Activated T-cell treated with anti-CD3 and anti-CD28 coated beads, Interleukin-2, amount 50 U/mL, for 4 hours (primary cell): ENCODE measurements at regions not wholly inside any gene's neighbourhood (a gene's known extent, or its start where the extent isn't known, plus 50 kb on each side); places are given as distances from the start of the nearest gene placed in this dataset.
"Not testable (repeated sequence)": the region's sequence is repeated elsewhere in the genome, so short reads cannot be mapped to it uniquely, and the experiment has no call there.

Source experiments
- ATAC-seq, 2 donors: fragments of 200-7000 bp; cut with Tn5 transposase; one replicate each; pipeline ENCODE4 v1.10.0; 2021
- DNase-seq: peaks from one replicate; pipeline ENCODE4 v3.0.0-alpha.2; 2020
- H3K27me3 Mint-ChIP-seq: one replicate; pipeline ENCODE4 v1.8.0; 2021; ENCODE audit warnings: low read depth, mixed read lengths
- H3K36me3 Mint-ChIP-seq: one replicate; pipeline ENCODE4 v1.8.0; 2022; ENCODE audit warnings: mixed read lengths; ENCODE audit not compliant: insufficient read depth
- H3K4me1 Mint-ChIP-seq: one replicate; pipeline ENCODE4 v1.8.0; 2021; ENCODE audit warnings: low read depth, mixed read lengths
- H3K4me3 Mint-ChIP-seq: one replicate; pipeline ENCODE4 v1.8.0; 2021; ENCODE audit warnings: mild to moderate bottlenecking, moderate library complexity, mixed read lengths
- H3K9me3 Mint-ChIP-seq: one replicate; pipeline ENCODE4 v1.8.0; 2021; ENCODE audit warnings: mixed read lengths

GRCh38 chr7:33788531-33788930 is 116.8 kb upstream of the BMPER start:
- H3K9me3 Mint-ChIP-seq = no peaks in the 10 kb centered on the region
- no peak overlapping the region for H3K4me3 Mint-ChIP-seq
- H3K27me3 Mint-ChIP-seq = no peaks in the 10 kb centered on the region
- DNase-seq = no peak
- ATAC-seq = no peak
- no peaks in the 10 kb centered on the region for H3K4me1 Mint-ChIP-seq
- no peaks in the 10 kb centered on the region for H3K36me3 Mint-ChIP-seq

- H3K4me1 Mint-ChIP-seq = no peaks in the 10 kb centered on the region
- no peak overlapping the region for H3K4me3 Mint-ChIP-seq
- no peak for DNase-seq
- no peaks in the 10 kb centered on the region for H3K9me3 Mint-ChIP-seq
- no peak for ATAC-seq
- H3K27me3 Mint-ChIP-seq = no peaks in the 10 kb centered on the region
- no peaks in the 10 kb centered on the region for H3K36me3 Mint-ChIP-seq
Observed at GRCh38 chr7:33789871-33790630, 115.3 kb upstream of the BMPER start.

- H3K4me1 Mint-ChIP-seq = no peaks in the 10 kb centered on the region
- H3K4me3 Mint-ChIP-seq = no peak overlapping the region
- no peaks in the 10 kb centered on the region for H3K36me3 Mint-ChIP-seq
- no peak for DNase-seq
- ATAC-seq = no peak
- no peaks in the 10 kb centered on the region for H3K27me3 Mint-ChIP-seq
- no peaks in the 10 kb centered on the region for H3K9me3 Mint-ChIP-seq
Observed at GRCh38 chr7:33790746-33791145, 114.6 kb upstream of the BMPER start.

GRCh38 chr7:33792041-33792440 is 113.3 kb upstream of the BMPER start:
- no peak overlapping the region for H3K4me3 Mint-ChIP-seq
- no peak for DNase-seq
- no peaks in the 10 kb centered on the region for H3K27me3 Mint-ChIP-seq
- H3K9me3 Mint-ChIP-seq = no peaks in the 10 kb centered on the region
- no peaks in the 10 kb centered on the region for H3K4me1 Mint-ChIP-seq
- H3K36me3 Mint-ChIP-seq = no peaks in the 10 kb centered on the region
- no peak for ATAC-seq

- DNase-seq (no peak), ATAC-seq (no peak)
- Mint-ChIP-seq H3K27me3 (no peaks in the 10 kb centered on the region), H3K4me3 (no peak overlapping the region), H3K9me3 (no peaks in the 10 kb centered on the region), H3K36me3 (no peaks in the 10 kb centered on the region), H3K4me1 (no peaks in the 10 kb centered on the region)
Observed at GRCh38 chr7:33792547-33793105, 112.7 kb upstream of the BMPER start.

- DNase-seq (no peak), ATAC-seq (no peak)
- Mint-ChIP-seq H3K4me3 (no peak overlapping the region), H3K9me3 (no peaks in the 10 kb centered on the region), H3K4me1 (no peaks in the 10 kb centered on the region), H3K36me3 (no peaks in the 10 kb centered on the region), H3K27me3 (no peaks in the 10 kb centered on the region)
Observed at GRCh38 chr7:33793616-33794015, 111.7 kb upstream of the BMPER start.

GRCh38 chr7:33794419-33794818 is 110.9 kb upstream of the BMPER start:
- Mint-ChIP-seq H3K27me3 (no peaks in the 10 kb centered on the region), H3K9me3 (no peaks in the 10 kb centered on the region), H3K4me3 (no peak overlapping the region), H3K4me1 (no peaks in the 10 kb centered on the region), H3K36me3 (no peaks in the 10 kb centered on the region)
- DNase-seq = no peak
- no peak for ATAC-seq

GRCh38 chr7:33794959-33795358 is 110.4 kb upstream of the BMPER start:
- no peak for ATAC-seq
- Mint-ChIP-seq H3K36me3 (no peaks in the 10 kb centered on the region), H3K27me3 (no peaks in the 10 kb centered on the region), H3K4me1 (no peaks in the 10 kb centered on the region), H3K9me3 (peaks cover under 1% of the 10 kb centered on the region), H3K4me3 (no peak overlapping the region)
- DNase-seq = no peak

- DNase-seq = no peak
- Mint-ChIP-seq H3K9me3 (peaks cover 3% of the 10 kb centered on the region), H3K27me3 (no peaks in the 10 kb centered on the region), H3K4me1 (no peaks in the 10 kb centered on the region), H3K36me3 (no peaks in the 10 kb centered on the region), H3K4me3 (no peak overlapping the region)
- no peak for ATAC-seq
Observed at GRCh38 chr7:33796538-33796937, 108.8 kb upstream of the BMPER start.

- not testable (repeated sequence) for H3K27me3 Mint-ChIP-seq, H3K4me1 Mint-ChIP-seq, H3K9me3 Mint-ChIP-seq, H3K4me3 Mint-ChIP-seq, DNase-seq, H3K36me3 Mint-ChIP-seq, ATAC-seq
Observed at GRCh38 chr7:33797512-33797911, 107.8 kb upstream of the BMPER start.

- DNase-seq = no peak
- ATAC-seq = no peak
- no peaks in the 10 kb centered on the region for H3K36me3 Mint-ChIP-seq
- no peaks in the 10 kb centered on the region for H3K27me3 Mint-ChIP-seq
- peaks cover 3% of the 10 kb centered on the region for H3K9me3 Mint-ChIP-seq
- H3K4me3 Mint-ChIP-seq = no peak overlapping the region
- H3K4me1 Mint-ChIP-seq = no peaks in the 10 kb centered on the region
Observed at GRCh38 chr7:33798686-33799325, 106.5 kb upstream of the BMPER start.

- no peak overlapping the region for H3K4me3 Mint-ChIP-seq
- DNase-seq = no peak
- H3K9me3 Mint-ChIP-seq = peaks cover 3% of the 10 kb centered on the region
- H3K27me3 Mint-ChIP-seq = no peaks in the 10 kb centered on the region
- ATAC-seq = no peak
- no peaks in the 10 kb centered on the region for H3K4me1 Mint-ChIP-seq
- H3K36me3 Mint-ChIP-seq = no peaks in the 10 kb centered on the region
Observed at GRCh38 chr7:33799766-33800165, 105.6 kb upstream of the BMPER start.

- ATAC-seq (no peak), DNase-seq (no peak)
- peaks cover 3% of the 10 kb centered on the region for H3K9me3 Mint-ChIP-seq
- no peaks in the 10 kb centered on the region for H3K36me3 Mint-ChIP-seq
- no peaks in the 10 kb centered on the region for H3K27me3 Mint-ChIP-seq
- no peaks in the 10 kb centered on the region for H3K4me1 Mint-ChIP-seq
- H3K4me3 Mint-ChIP-seq = no peak overlapping the region
Observed at GRCh38 chr7:33802600-33802999, 102.7 kb upstream of the BMPER start.

GRCh38 chr7:33804140-33804660 is 101.1 kb upstream of the BMPER start:
- no peaks in the 10 kb centered on the region for H3K4me1 Mint-ChIP-seq
- DNase-seq = no peak
- no peaks in the 10 kb centered on the region for H3K27me3 Mint-ChIP-seq
- no peak overlapping the region for H3K4me3 Mint-ChIP-seq
- H3K9me3 Mint-ChIP-seq = peaks cover 3% of the 10 kb centered on the region
- no peaks in the 10 kb centered on the region for H3K36me3 Mint-ChIP-seq
- ATAC-seq = no peak
